ENCODE measurements at regions not wholly inside any gene's neighbourhood (a gene's known extent, or its start where the extent isn't known, plus 50 kb on each side); places are given as distances from the start of the nearest gene placed in this dataset.

DNA sequence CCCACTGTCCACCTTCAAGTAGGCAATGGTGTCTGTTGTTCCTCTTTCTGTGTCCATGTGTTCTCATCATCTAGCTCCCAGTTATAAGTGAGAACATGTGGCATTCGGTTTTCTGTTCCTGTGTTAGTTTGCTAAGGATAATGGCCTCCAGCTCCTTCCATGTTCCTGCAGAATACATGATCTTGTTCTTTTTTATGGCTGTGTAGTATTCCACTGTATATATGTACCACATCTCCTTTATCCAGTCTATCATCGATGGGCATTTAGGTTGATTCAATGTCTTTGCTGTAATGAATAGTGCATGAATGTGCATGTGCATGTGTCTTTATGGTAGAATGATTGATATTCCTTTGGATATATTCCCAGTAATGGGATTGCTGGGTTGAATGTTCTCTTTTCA, 123.3 kb upstream of the LHX5 start:
- TF ChIP-seq, protein P1, sequence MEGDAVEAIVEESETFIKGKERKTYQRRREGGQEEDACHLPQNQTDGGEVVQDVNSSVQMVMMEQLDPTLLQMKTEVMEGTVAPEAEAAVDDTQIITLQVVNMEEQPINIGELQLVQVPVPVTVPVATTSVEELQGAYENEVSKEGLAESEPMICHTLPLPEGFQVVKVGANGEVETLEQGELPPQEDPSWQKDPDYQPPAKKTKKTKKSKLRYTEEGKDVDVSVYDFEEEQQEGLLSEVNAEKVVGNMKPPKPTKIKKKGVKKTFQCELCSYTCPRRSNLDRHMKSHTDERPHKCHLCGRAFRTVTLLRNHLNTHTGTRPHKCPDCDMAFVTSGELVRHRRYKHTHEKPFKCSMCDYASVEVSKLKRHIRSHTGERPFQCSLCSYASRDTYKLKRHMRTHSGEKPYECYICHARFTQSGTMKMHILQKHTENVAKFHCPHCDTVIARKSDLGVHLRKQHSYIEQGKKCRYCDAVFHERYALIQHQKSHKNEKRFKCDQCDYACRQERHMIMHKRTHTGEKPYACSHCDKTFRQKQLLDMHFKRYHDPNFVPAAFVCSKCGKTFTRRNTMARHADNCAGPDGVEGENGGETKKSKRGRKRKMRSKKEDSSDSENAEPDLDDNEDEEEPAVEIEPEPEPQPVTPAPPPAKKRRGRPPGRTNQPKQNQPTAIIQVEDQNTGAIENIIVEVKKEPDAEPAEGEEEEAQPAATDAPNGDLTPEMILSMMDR (IDR thresholded peaks at IDR 0.05) = no peak
- no peak for TF ChIP-seq POLR2A (IDR thresholded peaks at IDR 0.05)

Data from testis (tissue), 2 donors.